HFFc6 (cell line): ENCODE measurements at regions not wholly inside any gene's neighbourhood (a gene's known extent, or its start where the extent isn't known, plus 50 kb on each side); places are given as distances from the start of the nearest gene placed in this dataset.

ENCODE experiments used
- DNase-seq: peaks from one replicate; pipeline ENCODE4 v3.0.0-alpha.2; 2018
- H3K27ac Mint-ChIP-seq: 2 replicates; pipeline ENCODE4 v1.8.0; 2020; ENCODE audit warnings: mild to moderate bottlenecking, mixed read lengths
- H3K27me3 Mint-ChIP-seq: 2 replicates; pipeline ENCODE4 v1.8.0; 2021; ENCODE audit warnings: mild to moderate bottlenecking, moderate library complexity, mixed read lengths; ENCODE audit not compliant: insufficient read depth
- H3K36me3 Mint-ChIP-seq: 2 replicates; pipeline ENCODE4 v1.8.0; 2021; ENCODE audit warnings: low read depth, mixed read lengths
- H3K4me1 Mint-ChIP-seq: 2 replicates; pipeline ENCODE4 v1.8.0; 2020; ENCODE audit warnings: low read depth, mixed read lengths
- H3K4me3 Mint-ChIP-seq: 2 replicates; pipeline ENCODE4 v1.8.0; 2020; ENCODE audit warnings: mild to moderate bottlenecking, moderate library complexity, mixed read lengths
- H3K9me3 Mint-ChIP-seq: 2 replicates; pipeline ENCODE4 v1.8.0; 2020; ENCODE audit warnings: mild to moderate bottlenecking, mixed read lengths
- CTCF ChIP-seq: fragments of 200-600 bp; sonication (generic); IDR thresholded peaks from 2 replicates; pipeline ENCODE4 v1.5.0; 2021; ENCODE audit warnings: antibody characterized with exemption, mild to moderate bottlenecking

- H3K27ac Mint-ChIP-seq, result no peak overlapping the region
- H3K4me3 Mint-ChIP-seq, result no peak overlapping the region
- H3K27me3 Mint-ChIP-seq, result no peaks in the 10 kb centered on the region; the same call in 1 of the 2 replicates
- DNase-seq, result no peak
- no peaks in the 10 kb centered on the region for H3K4me1 Mint-ChIP-seq
- TF ChIP-seq CTCF, result no peak
- no peaks in the 10 kb centered on the region for H3K36me3 Mint-ChIP-seq
- H3K9me3 Mint-ChIP-seq, result no peaks in the 10 kb centered on the region
Observed at GRCh38 chr9:115747731-115748130, 405.9 kb upstream of the PAPPA start.

GRCh38 chr9:115756736-115757135 lies 396.9 kb upstream of the PAPPA start:
- no peak overlapping the region for H3K4me3 Mint-ChIP-seq
- peaks cover 11% of the 10 kb centered on the region for H3K4me1 Mint-ChIP-seq
- H3K9me3 Mint-ChIP-seq, result no peaks in the 10 kb centered on the region
- TF ChIP-seq CTCF, result no peak
- H3K36me3 Mint-ChIP-seq, result no peaks in the 10 kb centered on the region
- H3K27me3 Mint-ChIP-seq, result peaks cover 1% of the 10 kb centered on the region; the same call in 1 of the 2 replicates
- no peak overlapping the region for H3K27ac Mint-ChIP-seq
- no peak for DNase-seq

GRCh38 chr9:115757461-115757860 lies 396.1 kb upstream of the PAPPA start:
- Mint-ChIP-seq H3K4me1 (peaks cover 11% of the 10 kb centered on the region), H3K27me3 (peaks cover 1% of the 10 kb centered on the region; the same call in 1 of the 2 replicates), H3K4me3 (no peak overlapping the region), H3K36me3 (no peaks in the 10 kb centered on the region), H3K9me3 (no peaks in the 10 kb centered on the region), H3K27ac (no peak overlapping the region)
- TF ChIP-seq CTCF, result no peak
- no peak for DNase-seq

GRCh38 chr9:115758441-115758840 lies 395.1 kb upstream of the PAPPA start:
- DNase-seq, result no peak
- no peak overlapping the region for H3K4me3 Mint-ChIP-seq
- H3K36me3 Mint-ChIP-seq, result no peaks in the 10 kb centered on the region
- H3K27me3 Mint-ChIP-seq, result peaks cover 1% of the 10 kb centered on the region; the same call in 1 of the 2 replicates
- no peak for TF ChIP-seq CTCF
- no peak overlapping the region for H3K27ac Mint-ChIP-seq
- peaks cover 11% of the 10 kb centered on the region for H3K4me1 Mint-ChIP-seq
- no peaks in the 10 kb centered on the region for H3K9me3 Mint-ChIP-seq

- Mint-ChIP-seq H3K9me3 (no peaks in the 10 kb centered on the region), H3K27me3 (peaks cover 1% of the 10 kb centered on the region; the same call in 1 of the 2 replicates), H3K27ac (no peak overlapping the region), H3K36me3 (no peaks in the 10 kb centered on the region), H3K4me3 (no peak overlapping the region), H3K4me1 (peaks cover 11% of the 10 kb centered on the region)
- DNase-seq, result no peak
- no peak for TF ChIP-seq CTCF
Observed at GRCh38 chr9:115759426-115759825, 394.2 kb upstream of the PAPPA start.

- no peak for TF ChIP-seq CTCF
- Mint-ChIP-seq H3K27me3 (no peaks in the 10 kb centered on the region; the same call in 1 of the 2 replicates), H3K4me3 (no peak overlapping the region), H3K36me3 (no peaks in the 10 kb centered on the region), H3K27ac (no peak overlapping the region), H3K9me3 (no peaks in the 10 kb centered on the region), H3K4me1 (no peaks in the 10 kb centered on the region)
- DNase-seq, result no peak
Observed at GRCh38 chr9:115764645-115765044, 388.9 kb upstream of the PAPPA start.
